HL-60 (cell line): ENCODE measurements at regions not wholly inside any gene's neighbourhood (a gene's known extent, or its start where the extent isn't known, plus 50 kb on each side); places are given as distances from the start of the nearest gene placed in this dataset.

Experiments used
- DNase-seq, 2 experiments: peaks; one replicate each; pipeline ENCODE4 v3.0.0-alpha.2; 2010 to 2020; ENCODE audit warnings: low read depth in 1 of 2, low spot score in 1 of 2
- H3K27ac ChIP-seq: fragments of 250-450 bp; sonication (Bioruptor Pico); replicated peaks from 2 replicates; pipeline ENCODE4 v1.5.1; 2020; ENCODE audit warnings: mild to moderate bottlenecking, moderate library complexity
- H3K27me3 ChIP-seq: fragments of 250-450 bp; sonication (Bioruptor Pico); 2 replicates; pipeline ENCODE4 v1.5.1; 2021; ENCODE audit warnings: mild to moderate bottlenecking, moderate library complexity; ENCODE audit not compliant: insufficient read depth, poor library complexity, severe bottlenecking
- H3K4me3 ChIP-seq: replicated peaks from 2 replicates; pipeline ENCODE4 v1.5.1; 2011; ENCODE audit warnings: mild to moderate bottlenecking, control low read depth, low read length; ENCODE audit not compliant: insufficient read depth
- GABPA ChIP-seq: IDR thresholded peaks from 2 replicates; pipeline ENCODE4 v1.6.1; 2012; ENCODE audit warnings: low read depth
- POLR2AphosphoS5 ChIP-seq: IDR thresholded peaks from 2 replicates; pipeline ENCODE4 v1.6.1; 2012; ENCODE audit warnings: low read depth
- REST ChIP-seq: IDR thresholded peaks from 2 replicates; pipeline ENCODE4 v1.6.1; 2012; ENCODE audit warnings: low read depth; ENCODE audit not compliant: insufficient replicate concordance
- SPI1 ChIP-seq: IDR thresholded peaks from 2 replicates; pipeline ENCODE4 v1.6.1; 2012; ENCODE audit warnings: low read depth, mild to moderate bottlenecking, borderline replicate concordance
- TF ChIP-seq, protein P1 (sequence below): IDR thresholded peaks from one replicate; pipeline ENCODE4 v1.5.1; 2011; ENCODE audit warnings: low read length, control low read depth, inconsistent platforms; ENCODE audit not compliant: insufficient read depth

GRCh38 chrX:144709841-144710240 is 537.5 kb upstream of the SPANXN1 start:
- H3K4me3 ChIP-seq = no peak overlapping the region
- H3K27ac ChIP-seq = no peak overlapping the region
- DNase-seq = no peak
- TF ChIP-seq POLR2AphosphoS5 (no peak), SPI1 (no peak), REST (no peak), GABPA (no peak)
- TF ChIP-seq, protein P1, sequence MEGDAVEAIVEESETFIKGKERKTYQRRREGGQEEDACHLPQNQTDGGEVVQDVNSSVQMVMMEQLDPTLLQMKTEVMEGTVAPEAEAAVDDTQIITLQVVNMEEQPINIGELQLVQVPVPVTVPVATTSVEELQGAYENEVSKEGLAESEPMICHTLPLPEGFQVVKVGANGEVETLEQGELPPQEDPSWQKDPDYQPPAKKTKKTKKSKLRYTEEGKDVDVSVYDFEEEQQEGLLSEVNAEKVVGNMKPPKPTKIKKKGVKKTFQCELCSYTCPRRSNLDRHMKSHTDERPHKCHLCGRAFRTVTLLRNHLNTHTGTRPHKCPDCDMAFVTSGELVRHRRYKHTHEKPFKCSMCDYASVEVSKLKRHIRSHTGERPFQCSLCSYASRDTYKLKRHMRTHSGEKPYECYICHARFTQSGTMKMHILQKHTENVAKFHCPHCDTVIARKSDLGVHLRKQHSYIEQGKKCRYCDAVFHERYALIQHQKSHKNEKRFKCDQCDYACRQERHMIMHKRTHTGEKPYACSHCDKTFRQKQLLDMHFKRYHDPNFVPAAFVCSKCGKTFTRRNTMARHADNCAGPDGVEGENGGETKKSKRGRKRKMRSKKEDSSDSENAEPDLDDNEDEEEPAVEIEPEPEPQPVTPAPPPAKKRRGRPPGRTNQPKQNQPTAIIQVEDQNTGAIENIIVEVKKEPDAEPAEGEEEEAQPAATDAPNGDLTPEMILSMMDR = no peak
- no peaks in the 10 kb centered on the region for H3K27me3 ChIP-seq

GRCh38 chrX:144715337-144715736 is 532.0 kb upstream of the SPANXN1 start:
- Histone ChIP-seq H3K27me3 (no peaks in the 10 kb centered on the region), H3K27ac (no peak overlapping the region), H3K4me3 (no peak overlapping the region)
- DNase-seq = no peak
- no peak for TF ChIP-seq POLR2AphosphoS5
- no peak for TF ChIP-seq GABPA
- TF ChIP-seq, protein P1 = no peak
- no peak for TF ChIP-seq SPI1

GRCh38 chrX:144716187-144716586 is 531.1 kb upstream of the SPANXN1 start:
- Histone ChIP-seq H3K27ac (no peak overlapping the region), H3K27me3 (no peaks in the 10 kb centered on the region), H3K4me3 (no peak overlapping the region)
- TF ChIP-seq POLR2AphosphoS5 = no peak
- TF ChIP-seq REST = no peak
- TF ChIP-seq SPI1 = no peak
- TF ChIP-seq GABPA = no peak
- TF ChIP-seq, protein P1 = no peak
- no peak for DNase-seq

DNA sequence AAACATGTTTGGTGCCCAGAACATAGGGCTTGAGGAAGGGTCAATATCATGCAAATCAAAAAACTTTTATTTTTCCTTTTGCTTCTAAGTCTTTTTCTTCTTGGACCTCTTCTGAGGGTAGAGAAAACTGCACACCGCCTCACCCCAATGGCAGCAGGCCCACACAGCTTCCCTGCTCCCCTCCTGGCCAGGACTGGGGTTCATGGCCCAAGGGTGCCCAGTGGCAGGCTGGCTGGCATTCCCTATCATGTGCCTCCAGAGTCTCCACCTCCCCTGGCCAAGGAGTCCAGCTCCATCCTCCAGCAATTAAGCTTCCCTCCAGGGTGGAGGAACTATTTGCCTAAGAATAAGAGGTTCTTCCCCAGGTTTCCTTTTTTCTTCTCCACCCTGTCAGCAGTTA is 529.6 kb upstream of the SPANXN1 start:
- TF ChIP-seq GABPA = no peak
- TF ChIP-seq REST = no peak
- TF ChIP-seq SPI1 = no peak
- no peak for TF ChIP-seq POLR2AphosphoS5
- TF ChIP-seq, protein P1 = no peak
- Histone ChIP-seq H3K27ac (no peak overlapping the region), H3K27me3 (no peaks in the 10 kb centered on the region), H3K4me3 (no peak overlapping the region)
- no peak for DNase-seq
